ENCODE measurements at regions not wholly inside any gene's neighbourhood (a gene's known extent, or its start where the extent isn't known, plus 50 kb on each side); places are given as distances from the start of the nearest gene placed in this dataset.

GRCh38 chr1:234980645-234981396 lies 147.8 kb downstream of the TOMM20 start:
- Mint-ChIP-seq H3K36me3 (ENCODE audit: unreplicated experiment) (no peaks in the 10 kb centered on the region), H3K9me3 (ENCODE audit: unreplicated experiment) (peaks cover 3% of the 10 kb centered on the region), H3K4me1 (ENCODE audit: low read depth, unreplicated experiment) (peaks cover 30% of the 10 kb centered on the region), H3K27me3 (ENCODE audit: unreplicated experiment) (peaks cover 4% of the 10 kb centered on the region), H3K4me3 (ENCODE audit: unreplicated experiment) (no peak overlapping the region), H3K27ac (ENCODE audit: unreplicated experiment) (no peak overlapping the region)
- TF ChIP-seq CTCF (IDR thresholded peaks at IDR 0.05; ENCODE audit: partially characterized antibody, unreplicated experiment): no peak
- no peak for DNase-seq

GRCh38 chr1:234980291-234980644 lies 148.4 kb downstream of the TOMM20 start:
- Mint-ChIP-seq H3K36me3 (ENCODE audit: unreplicated experiment) (no peaks in the 10 kb centered on the region), H3K27me3 (ENCODE audit: unreplicated experiment) (peaks cover 4% of the 10 kb centered on the region), H3K9me3 (ENCODE audit: unreplicated experiment) (peaks cover 3% of the 10 kb centered on the region), H3K4me3 (ENCODE audit: unreplicated experiment) (no peak overlapping the region), H3K27ac (ENCODE audit: unreplicated experiment) (no peak overlapping the region), H3K4me1 (ENCODE audit: low read depth, unreplicated experiment) (peaks cover 33% of the 10 kb centered on the region)
- DNase-seq: no peak
- TF ChIP-seq CTCF (IDR thresholded peaks at IDR 0.05; ENCODE audit: partially characterized antibody, unreplicated experiment): no peak

GRCh38 chr1:234979296-234980279 lies 149.0 kb downstream of the TOMM20 start:
- H3K27me3 Mint-ChIP-seq (ENCODE audit: unreplicated experiment): peaks cover 4% of the 10 kb centered on the region
- H3K4me3 Mint-ChIP-seq (ENCODE audit: unreplicated experiment): no peak overlapping the region
- no peak for TF ChIP-seq CTCF (IDR thresholded peaks at IDR 0.05; ENCODE audit: partially characterized antibody, unreplicated experiment)
- DNase-seq: no peak
- peaks cover 33% of the 10 kb centered on the region for H3K4me1 Mint-ChIP-seq (ENCODE audit: low read depth, unreplicated experiment)
- no peaks in the 10 kb centered on the region for H3K36me3 Mint-ChIP-seq (ENCODE audit: unreplicated experiment)
- H3K27ac Mint-ChIP-seq (ENCODE audit: unreplicated experiment): peak overlapping the region; percentile 65
- H3K9me3 Mint-ChIP-seq (ENCODE audit: unreplicated experiment): peaks cover 3% of the 10 kb centered on the region

- Mint-ChIP-seq H3K4me1 (ENCODE audit: low read depth, unreplicated experiment) (peaks cover 29% of the 10 kb centered on the region), H3K36me3 (ENCODE audit: unreplicated experiment) (no peaks in the 10 kb centered on the region), H3K27me3 (ENCODE audit: unreplicated experiment) (peaks cover 4% of the 10 kb centered on the region), H3K4me3 (ENCODE audit: unreplicated experiment) (peak overlapping the region; percentile 16), H3K9me3 (ENCODE audit: unreplicated experiment) (peaks cover 3% of the 10 kb centered on the region), H3K27ac (ENCODE audit: unreplicated experiment) (peak overlapping the region; percentile 65)
- no peak for TF ChIP-seq CTCF (IDR thresholded peaks at IDR 0.05; ENCODE audit: partially characterized antibody, unreplicated experiment)
- DNase-seq: no peak
Observed at GRCh38 chr1:234978397-234979295, 150.0 kb downstream of the TOMM20 start.
